GM18520 (cell line): ENCODE measurements at regions not wholly inside any gene's neighbourhood (a gene's known extent, or its start where the extent isn't known, plus 50 kb on each side); places are given as distances from the start of the nearest gene placed in this dataset.

Experiments
- ATAC-seq: cut with Tn5 transposase; IDR thresholded peaks from one replicate; pipeline ENCODE4 v1.9.1; 2021; ENCODE audit not compliant: unreplicated experiment

- no peak for ATAC-seq
Measured at GRCh38 chr7:118075936-118076335, 108.0 kb upstream of the LSM8 start.

GRCh38 chr7:118076564-118076963, 107.4 kb upstream of the LSM8 start:
- no peak for ATAC-seq

GRCh38 chr7:118078015-118078414, 105.9 kb upstream of the LSM8 start:
- no peak for ATAC-seq

GRCh38 chr7:118079369-118079768, 104.6 kb upstream of the LSM8 start:
- ATAC-seq = no peak

GRCh38 chr7:118080947-118081346, 103.0 kb upstream of the LSM8 start:
- ATAC-seq = peak; percentile 96

GRCh38 chr7:118082506-118082905, 101.5 kb upstream of the LSM8 start:
- ATAC-seq = no peak

GRCh38 chr7:118085000-118085399, 99.0 kb upstream of the LSM8 start:
- ATAC-seq = no peak

GRCh38 chr7:118087126-118087525, 96.8 kb upstream of the LSM8 start:
- no peak for ATAC-seq

- no peak for ATAC-seq
Measured at GRCh38 chr7:118094044-118094443, 89.9 kb upstream of the LSM8 start.

GRCh38 chr7:118104812-118105441, 79.0 kb upstream of the LSM8 start:
- ATAC-seq = no peak

- ATAC-seq = no peak
Measured at GRCh38 chr7:118109607-118110006, 74.4 kb upstream of the LSM8 start.

- ATAC-seq = no peak
Measured at GRCh38 chr7:118110178-118110925, 73.6 kb upstream of the LSM8 start.

- no peak for ATAC-seq
Measured at GRCh38 chr7:118111347-118111746, 72.6 kb upstream of the LSM8 start.

- ATAC-seq = no peak
Measured at GRCh38 chr7:118114175-118114574, 69.8 kb upstream of the LSM8 start.

- ATAC-seq = no peak
Measured at GRCh38 chr7:118129041-118129795, 54.7 kb upstream of the LSM8 start.

- no peak for ATAC-seq
Measured at GRCh38 chr7:118132764-118133163, 51.2 kb upstream of the LSM8 start.
